Neural cell (in vitro differentiated cells): ENCODE measurements at regions not wholly inside any gene's neighbourhood (a gene's known extent, or its start where the extent isn't known, plus 50 kb on each side); places are given as distances from the start of the nearest gene placed in this dataset.

Experiments used
- H2AFZ ChIP-seq: fragments of 200-600, 300-800 bp; sonication (generic), shearing (Covaris generic); 2 replicates; pipeline ENCODE4 v1.6.0; 2014; ENCODE audit warnings: low read depth, mild to moderate bottlenecking, antibody characterized with exemption, low read length, moderate library complexity
- H3F3A ChIP-seq: fragments of 200-600 bp; shearing (Covaris generic); 2 replicates; pipeline ENCODE4 v1.6.1; 2016; ENCODE audit warnings: mild to moderate bottlenecking, moderate library complexity, mixed read lengths, antibody characterized with exemption, low read length; ENCODE audit not compliant: insufficient read depth, poor library complexity, severe bottlenecking
- H3K27ac ChIP-seq: fragments of 200-600, 300-800 bp; sonication (generic), shearing (Covaris generic); 2 replicates; pipeline ENCODE4 v1.5.1; 2014; ENCODE audit warnings: mild to moderate bottlenecking, low read length, moderate library complexity
- H3K27me3 ChIP-seq: fragments of 300-800, 200-600 bp; sonication (generic), shearing (Covaris generic); 2 replicates; pipeline ENCODE4 v1.6.0; 2014; ENCODE audit warnings: mild to moderate bottlenecking, low read depth, low read length, moderate library complexity; ENCODE audit not compliant: insufficient read depth
- H3K36me3 ChIP-seq: fragments of 300-800, 200-600 bp; sonication (generic), shearing (Covaris generic); 2 replicates; pipeline ENCODE4 v1.5.1; 2014; ENCODE audit warnings: mild to moderate bottlenecking, antibody characterized with exemption, low read length, moderate library complexity; ENCODE audit not compliant: insufficient read depth
- H3K4me2 ChIP-seq: fragments of 300-800, 200-600 bp; sonication (generic), shearing (Covaris generic); 2 replicates; pipeline ENCODE4 v1.6.0; 2014; ENCODE audit warnings: mild to moderate bottlenecking, low read length
- H3K4me3 ChIP-seq: fragments of 300-800, 200-600 bp; sonication (generic), shearing (Covaris generic); 2 replicates; pipeline ENCODE4 v1.5.1; 2014; ENCODE audit warnings: mild to moderate bottlenecking, low read length, moderate library complexity
- H3K79me2 ChIP-seq: fragments of 200-600 bp; shearing (Covaris generic); replicated peaks from 2 replicates; pipeline ENCODE4 v1.6.0; 2014; ENCODE audit warnings: mild to moderate bottlenecking, low read length, moderate library complexity; ENCODE audit not compliant: insufficient read depth
- H3K9ac ChIP-seq: fragments of 300-800, 200-600 bp; sonication (generic), shearing (Covaris generic); 2 replicates; pipeline ENCODE4 v1.6.1; 2016; ENCODE audit warnings: mild to moderate bottlenecking, low read length, mixed read lengths
- H3K9me2 ChIP-seq: fragments of 200-600 bp; shearing (Covaris generic); 2 replicates; pipeline ENCODE4 v1.6.1; 2016; ENCODE audit warnings: mild to moderate bottlenecking, low read length, mixed read lengths; ENCODE audit not compliant: insufficient read depth
- H3K9me3 ChIP-seq: fragments of 200-600, 300-800 bp; sonication (generic), shearing (Covaris generic); 2 replicates; pipeline ENCODE4 v1.6.1; 2016; ENCODE audit warnings: mild to moderate bottlenecking, mixed run types, low read length, moderate library complexity, mixed read lengths
- H4K20me1 ChIP-seq: fragments of 200-600 bp; shearing (Covaris generic); 2 replicates; pipeline ENCODE4 v1.6.1; 2016; ENCODE audit warnings: mild to moderate bottlenecking, mixed run types; ENCODE audit not compliant: insufficient read depth
- EZH2 ChIP-seq: fragments of 200-600, 300-800 bp; shearing (Covaris generic), sonication (generic); IDR thresholded peaks from 2 replicates; pipeline ENCODE4 v1.6.1; 2014; ENCODE audit warnings: antibody characterized with exemption, low read length, borderline replicate concordance, mild to moderate bottlenecking; ENCODE audit not compliant: insufficient read depth, poor library complexity, severe bottlenecking
- MXI1 ChIP-seq: fragments of 450-650 bp; conservative IDR thresholded peaks from 2 replicates; pipeline ENCODE4 v1.6.1; 2014; ENCODE audit warnings: antibody characterized with exemption, mild to moderate bottlenecking; ENCODE audit not compliant: poor library complexity, severe bottlenecking
- POLR2AphosphoS5 ChIP-seq: IDR thresholded peaks from 2 replicates; pipeline ENCODE4 v1.6.1; 2012
- RAD21 ChIP-seq: fragments of 450-650 bp; conservative IDR thresholded peaks from 2 replicates; pipeline ENCODE4 v1.6.1; 2014; ENCODE audit warnings: antibody characterized with exemption, mild to moderate bottlenecking, moderate library complexity
- REST ChIP-seq: IDR thresholded peaks from 2 replicates; pipeline ENCODE4 v1.6.1; 2012; ENCODE audit warnings: borderline replicate concordance
- SMC3 ChIP-seq: fragments of 450-650 bp; conservative IDR thresholded peaks from 2 replicates; pipeline ENCODE4 v1.6.1; 2014; ENCODE audit warnings: antibody characterized with exemption, mild to moderate bottlenecking, moderate library complexity; ENCODE audit not compliant: poor library complexity
- TAF1 ChIP-seq: IDR thresholded peaks from 2 replicates; pipeline ENCODE4 v1.6.1; 2012; ENCODE audit warnings: low read depth
- TF ChIP-seq, protein P1 (sequence below): fragments of 450-650 bp; IDR thresholded peaks from 2 replicates; pipeline ENCODE4 v1.5.1; 2014; ENCODE audit warnings: antibody characterized with exemption, mild to moderate bottlenecking, moderate library complexity; ENCODE audit not compliant: poor library complexity, severe bottlenecking

DNA sequence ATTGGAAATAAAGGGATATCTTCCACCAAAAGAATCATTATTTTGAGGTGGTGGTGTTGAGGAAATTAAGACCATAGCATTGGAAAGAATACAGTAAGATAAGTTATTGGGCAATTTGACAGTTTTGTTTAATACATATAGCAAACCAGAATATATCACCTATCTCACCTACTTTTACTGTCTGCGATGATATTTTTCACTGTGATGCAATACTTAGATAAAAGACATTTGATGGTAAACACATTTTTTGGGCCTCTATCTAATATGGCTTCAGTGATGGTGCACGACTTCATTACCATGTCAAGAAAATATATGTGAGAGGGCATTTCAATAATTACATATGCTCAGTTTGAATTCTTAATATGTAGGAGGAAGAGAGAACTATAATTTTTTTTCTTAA is 93.7 kb upstream of the MAGI2 start:
- Histone ChIP-seq H3K9me3 (no peaks in the 10 kb centered on the region), H3K79me2 (no peaks in the 10 kb centered on the region)
- TF ChIP-seq MXI1 (no peak), REST (no peak), RAD21 (no peak), TAF1 (no peak), SMC3 (no peak), POLR2AphosphoS5 (no peak), EZH2 (no peak)
- TF ChIP-seq, protein P1, sequence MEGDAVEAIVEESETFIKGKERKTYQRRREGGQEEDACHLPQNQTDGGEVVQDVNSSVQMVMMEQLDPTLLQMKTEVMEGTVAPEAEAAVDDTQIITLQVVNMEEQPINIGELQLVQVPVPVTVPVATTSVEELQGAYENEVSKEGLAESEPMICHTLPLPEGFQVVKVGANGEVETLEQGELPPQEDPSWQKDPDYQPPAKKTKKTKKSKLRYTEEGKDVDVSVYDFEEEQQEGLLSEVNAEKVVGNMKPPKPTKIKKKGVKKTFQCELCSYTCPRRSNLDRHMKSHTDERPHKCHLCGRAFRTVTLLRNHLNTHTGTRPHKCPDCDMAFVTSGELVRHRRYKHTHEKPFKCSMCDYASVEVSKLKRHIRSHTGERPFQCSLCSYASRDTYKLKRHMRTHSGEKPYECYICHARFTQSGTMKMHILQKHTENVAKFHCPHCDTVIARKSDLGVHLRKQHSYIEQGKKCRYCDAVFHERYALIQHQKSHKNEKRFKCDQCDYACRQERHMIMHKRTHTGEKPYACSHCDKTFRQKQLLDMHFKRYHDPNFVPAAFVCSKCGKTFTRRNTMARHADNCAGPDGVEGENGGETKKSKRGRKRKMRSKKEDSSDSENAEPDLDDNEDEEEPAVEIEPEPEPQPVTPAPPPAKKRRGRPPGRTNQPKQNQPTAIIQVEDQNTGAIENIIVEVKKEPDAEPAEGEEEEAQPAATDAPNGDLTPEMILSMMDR = no peak

GRCh38 chr7:79540592-79540991 is 87.1 kb upstream of the MAGI2 start:
- Histone ChIP-seq H3K4me2 (no peak overlapping the region), H3F3A (no peaks in the 10 kb centered on the region), H3K27ac (no peak overlapping the region), H3K9me3 (no peaks in the 10 kb centered on the region), H3K4me3 (no peak overlapping the region), H3K36me3 (no peaks in the 10 kb centered on the region), H3K9ac (no peak overlapping the region), H3K79me2 (no peaks in the 10 kb centered on the region), H2AFZ (no peak overlapping the region), H3K9me2 (no peaks in the 10 kb centered on the region), H4K20me1 (no peaks in the 10 kb centered on the region), H3K27me3 (no peaks in the 10 kb centered on the region)
- no peak for TF ChIP-seq EZH2
- no peak for TF ChIP-seq REST
- TF ChIP-seq RAD21 = no peak
- no peak for TF ChIP-seq SMC3
- no peak for TF ChIP-seq POLR2AphosphoS5

More for the DNA sequence above, 93.7 kb upstream of the MAGI2 start:
- Histone ChIP-seq H3F3A (no peaks in the 10 kb centered on the region), H4K20me1 (no peaks in the 10 kb centered on the region), H3K9ac (no peak overlapping the region), H3K4me3 (no peak overlapping the region), H2AFZ (no peak overlapping the region), H3K9me2 (no peaks in the 10 kb centered on the region), H3K36me3 (no peaks in the 10 kb centered on the region), H3K27me3 (no peaks in the 10 kb centered on the region), H3K4me2 (no peak overlapping the region), H3K27ac (no peak overlapping the region)
